Right lobe of liver (tissue), 4 donors: ENCODE measurements at regions not wholly inside any gene's neighbourhood (a gene's known extent, or its start where the extent isn't known, plus 50 kb on each side); places are given as distances from the start of the nearest gene placed in this dataset.
"Not testable (repeated sequence)": the region's sequence is repeated elsewhere in the genome, so short reads cannot be mapped to it uniquely, and the experiment has no call there.

ENCODE experiments used
- CTCF ChIP-seq, 4 donors: fragments of 200-600 bp in 3 of 4; fragments of 450-650 bp in 1 of 4; IDR thresholded peaks; one replicate each; pipeline versions ENCODE4 v1.5.1 to v1.8.0; 2016 to 2022; ENCODE audit warnings: antibody characterized with exemption in 4 of 4, mild to moderate bottlenecking in 2 of 4
- POLR2A ChIP-seq: fragments of 450-650 bp; IDR thresholded peaks from one replicate; pipeline ENCODE4 v1.6.1; 2017; ENCODE audit warnings: antibody characterized with exemption, mild to moderate bottlenecking
- donor health status: DM: no; HTN: no; CAD: no.
- donor health status: DM: no; HTN: no; CAD: no.
- donor health status: DM: no; HTN: yes; CAD: no.

GRCh38 chr1:120357046-120357445 is 57.8 kb upstream of the NBPF8 start:
- TF ChIP-seq CTCF (IDR thresholded peaks at IDR 0.05); POLR2A: not testable (repeated sequence)
